Thyroid gland (tissue), 4 donors: ENCODE measurements at regions not wholly inside any gene's neighbourhood (a gene's known extent, or its start where the extent isn't known, plus 50 kb on each side); places are given as distances from the start of the nearest gene placed in this dataset.

Source experiments
- CTCF ChIP-seq, 6 experiments: fragments of 200-600 bp in 3 of 6; fragments of 450-650 bp in 3 of 6; sonication (generic) in 3 of 6; IDR thresholded peaks; one replicate each; pipeline ENCODE4 v1.5.1; 2016 to 2019; ENCODE audit warnings: antibody characterized with exemption in 6 of 6, mild to moderate bottlenecking in 2 of 6, inconsistent platforms in 1 of 6, moderate library complexity in 1 of 6
- POLR2A ChIP-seq, 2 donors: fragments of 450-650 bp; IDR thresholded peaks; one replicate each; pipeline ENCODE4 v1.6.1; 2017; ENCODE audit warnings: antibody characterized with exemption in 2 of 2, mild to moderate bottlenecking in 2 of 2, moderate library complexity in 1 of 2

- TF ChIP-seq CTCF (IDR thresholded peaks at IDR 0.05) (no peak), POLR2A (IDR thresholded peaks at IDR 0.05) (no peak)
Observed at GRCh38 chrX:128961290-128961689, 562.0 kb downstream of the SMARCA1 start.
